ENCODE measurements at regions not wholly inside any gene's neighbourhood (a gene's known extent, or its start where the extent isn't known, plus 50 kb on each side); places are given as distances from the start of the nearest gene placed in this dataset.

GRCh38 chr6:21426841-21427490 is 166.6 kb upstream of the SOX4 start:
- no peak for DNase-seq (ENCODE audit: low spot score)

GRCh38 chr6:21429291-21429690 is 164.3 kb upstream of the SOX4 start:
- DNase-seq (ENCODE audit: low spot score), result no peak

GRCh38 chr6:21431526-21431925 is 162.0 kb upstream of the SOX4 start:
- DNase-seq (ENCODE audit: low spot score), result no peak

GRCh38 chr6:21436625-21437024 is 156.9 kb upstream of the SOX4 start:
- no peak for DNase-seq (ENCODE audit: low spot score)

- DNase-seq (ENCODE audit: low spot score), result peak; percentile 25
Measured at GRCh38 chr6:21437581-21437980, 156.0 kb upstream of the SOX4 start.

- no peak for DNase-seq (ENCODE audit: low spot score)
Measured at GRCh38 chr6:21438237-21438985, 155.1 kb upstream of the SOX4 start.

- DNase-seq (ENCODE audit: low spot score), result no peak
Measured at GRCh38 chr6:21438986-21439352, 154.6 kb upstream of the SOX4 start.

GRCh38 chr6:21441386-21441785 is 152.2 kb upstream of the SOX4 start:
- no peak for DNase-seq (ENCODE audit: low spot score)

- DNase-seq (ENCODE audit: low spot score), result no peak
Measured at GRCh38 chr6:21442874-21443273, 150.7 kb upstream of the SOX4 start.

GRCh38 chr6:21444711-21445260 is 148.8 kb upstream of the SOX4 start:
- no peak for DNase-seq (ENCODE audit: low spot score)

GRCh38 chr6:21447987-21448386 is 145.6 kb upstream of the SOX4 start:
- DNase-seq (ENCODE audit: low spot score), result no peak

- no peak for DNase-seq (ENCODE audit: low spot score)
Measured at GRCh38 chr6:21448485-21449109, 145.0 kb upstream of the SOX4 start.

GRCh38 chr6:21450149-21450548 is 143.4 kb upstream of the SOX4 start:
- DNase-seq (ENCODE audit: low spot score), result no peak

GRCh38 chr6:21450628-21451027 is 142.9 kb upstream of the SOX4 start:
- no peak for DNase-seq (ENCODE audit: low spot score)

- no peak for DNase-seq (ENCODE audit: low spot score)
Measured at GRCh38 chr6:21451546-21452013, 142.0 kb upstream of the SOX4 start.

GRCh38 chr6:21454262-21454661 is 139.3 kb upstream of the SOX4 start:
- no peak for DNase-seq (ENCODE audit: low spot score)

GRCh38 chr6:21455071-21455470 is 138.5 kb upstream of the SOX4 start:
- DNase-seq (ENCODE audit: low spot score), result no peak

GRCh38 chr6:21457647-21458046 is 135.9 kb upstream of the SOX4 start:
- no peak for DNase-seq (ENCODE audit: low spot score)

- DNase-seq (ENCODE audit: low spot score), result no peak
Measured at GRCh38 chr6:21459641-21460040, 133.9 kb upstream of the SOX4 start.

- no peak for DNase-seq (ENCODE audit: low spot score)
Measured at GRCh38 chr6:21461844-21462518, 131.6 kb upstream of the SOX4 start.

GRCh38 chr6:21462519-21462852 is 131.1 kb upstream of the SOX4 start:
- DNase-seq (ENCODE audit: low spot score), result no peak

- no peak for DNase-seq (ENCODE audit: low spot score)
Measured at GRCh38 chr6:21467091-21467490, 126.5 kb upstream of the SOX4 start.

GRCh38 chr6:21468461-21468860 is 125.1 kb upstream of the SOX4 start:
- DNase-seq (ENCODE audit: low spot score), result no peak

Measured in Ammon's horn (tissue), 1 donor.